ENCODE measurements at regions not wholly inside any gene's neighbourhood (a gene's known extent, or its start where the extent isn't known, plus 50 kb on each side); places are given as distances from the start of the nearest gene placed in this dataset.

DNA sequence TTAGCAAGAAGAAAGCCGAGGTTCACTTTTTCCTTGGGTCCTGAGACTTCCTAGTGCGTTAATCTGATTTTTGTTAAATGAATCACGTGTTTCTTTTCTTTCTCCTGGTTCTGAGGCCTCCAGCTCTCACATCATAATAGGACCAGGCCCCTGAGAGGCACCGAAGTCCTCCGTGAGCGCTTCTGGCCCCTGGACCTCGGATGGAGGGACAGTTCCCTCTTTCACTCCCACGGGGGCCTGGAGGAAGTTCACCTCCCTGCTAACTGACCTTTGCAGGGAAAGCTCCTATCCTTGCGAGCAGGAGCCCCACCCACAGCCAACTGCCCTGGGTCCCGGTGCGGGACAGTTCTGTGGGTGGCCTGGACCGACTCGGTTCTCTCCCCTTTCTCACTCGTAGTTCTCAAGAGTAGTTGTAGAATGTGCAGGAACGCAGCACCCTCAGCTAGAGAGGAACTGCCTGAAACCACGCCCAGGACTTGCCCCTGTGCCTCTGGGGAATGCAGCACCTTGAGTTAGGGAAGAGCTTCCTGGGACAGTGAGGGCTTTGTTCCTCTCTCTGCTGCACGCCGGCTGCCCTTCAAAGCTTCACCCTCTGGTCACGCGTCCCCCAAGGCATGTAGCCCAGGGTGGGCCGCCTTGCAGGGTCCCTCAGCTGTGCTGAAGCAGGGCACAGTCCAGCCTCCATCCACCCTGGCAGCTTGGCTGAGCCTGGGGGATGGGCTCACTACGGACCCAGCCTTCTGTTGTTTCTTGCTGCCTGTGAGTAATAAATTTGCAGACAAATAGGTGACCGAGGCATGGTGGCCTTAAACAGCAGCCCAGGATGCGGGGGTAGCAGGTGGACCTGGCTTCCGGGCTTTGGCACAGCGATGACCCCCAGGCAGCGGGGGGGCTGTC is 264.6 kb downstream of the ADGRD1 start:
- TF ChIP-seq, protein P1, sequence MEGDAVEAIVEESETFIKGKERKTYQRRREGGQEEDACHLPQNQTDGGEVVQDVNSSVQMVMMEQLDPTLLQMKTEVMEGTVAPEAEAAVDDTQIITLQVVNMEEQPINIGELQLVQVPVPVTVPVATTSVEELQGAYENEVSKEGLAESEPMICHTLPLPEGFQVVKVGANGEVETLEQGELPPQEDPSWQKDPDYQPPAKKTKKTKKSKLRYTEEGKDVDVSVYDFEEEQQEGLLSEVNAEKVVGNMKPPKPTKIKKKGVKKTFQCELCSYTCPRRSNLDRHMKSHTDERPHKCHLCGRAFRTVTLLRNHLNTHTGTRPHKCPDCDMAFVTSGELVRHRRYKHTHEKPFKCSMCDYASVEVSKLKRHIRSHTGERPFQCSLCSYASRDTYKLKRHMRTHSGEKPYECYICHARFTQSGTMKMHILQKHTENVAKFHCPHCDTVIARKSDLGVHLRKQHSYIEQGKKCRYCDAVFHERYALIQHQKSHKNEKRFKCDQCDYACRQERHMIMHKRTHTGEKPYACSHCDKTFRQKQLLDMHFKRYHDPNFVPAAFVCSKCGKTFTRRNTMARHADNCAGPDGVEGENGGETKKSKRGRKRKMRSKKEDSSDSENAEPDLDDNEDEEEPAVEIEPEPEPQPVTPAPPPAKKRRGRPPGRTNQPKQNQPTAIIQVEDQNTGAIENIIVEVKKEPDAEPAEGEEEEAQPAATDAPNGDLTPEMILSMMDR (IDR thresholded peaks at IDR 0.05; ENCODE audit: control insufficient read depth, insufficient read depth, low read depth, low read length, missing control alignments) = no peak
- no peak for DNase-seq (ENCODE audit: low read depth)
- H3K4me3 ChIP-seq (ENCODE audit: control insufficient read depth, low read depth, low read length) = no peak overlapping the region

DNA sequence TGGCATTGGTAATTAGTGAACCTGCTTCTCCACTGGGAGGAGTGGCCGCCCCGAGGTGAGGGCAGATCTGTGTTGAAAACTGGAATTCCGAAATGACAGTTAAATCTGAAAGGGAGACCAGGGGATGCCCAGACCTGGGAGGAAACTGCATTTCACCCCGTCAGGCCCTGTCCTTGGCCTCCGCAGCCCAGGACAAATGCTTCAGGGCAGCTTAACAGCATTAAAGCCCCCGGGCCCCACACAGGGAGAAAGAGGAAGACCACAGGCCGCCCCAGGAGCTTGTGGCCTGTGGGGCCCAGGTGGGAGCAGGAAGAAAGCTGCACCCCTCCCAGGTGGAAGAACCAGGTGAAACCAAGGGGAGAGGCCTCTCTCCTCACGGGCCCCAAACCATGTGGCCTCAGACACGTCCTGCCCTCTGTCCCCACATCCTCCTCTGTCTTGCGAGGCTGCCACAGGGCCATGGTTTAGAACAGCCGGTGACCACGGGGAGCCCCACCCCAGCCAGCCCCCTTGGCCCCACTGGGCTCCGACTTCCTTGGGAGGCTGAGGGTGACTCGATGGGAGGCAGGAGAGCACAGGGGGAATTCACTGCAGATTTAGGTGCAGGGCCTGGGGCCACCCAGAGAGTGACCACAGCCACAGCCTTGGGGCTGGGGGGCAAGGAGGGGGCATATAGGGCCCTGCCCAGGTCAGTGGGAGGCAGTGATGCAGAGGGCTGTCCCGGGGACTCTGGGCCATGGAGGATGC is 265.4 kb downstream of the ADGRD1 start:
- TF ChIP-seq, protein P1 (IDR thresholded peaks at IDR 0.05; ENCODE audit: control insufficient read depth, insufficient read depth, low read depth, low read length, missing control alignments) = no peak
- H3K4me3 ChIP-seq (ENCODE audit: control insufficient read depth, low read depth, low read length) = no peak overlapping the region
- DNase-seq (ENCODE audit: low read depth) = no peak

DNA sequence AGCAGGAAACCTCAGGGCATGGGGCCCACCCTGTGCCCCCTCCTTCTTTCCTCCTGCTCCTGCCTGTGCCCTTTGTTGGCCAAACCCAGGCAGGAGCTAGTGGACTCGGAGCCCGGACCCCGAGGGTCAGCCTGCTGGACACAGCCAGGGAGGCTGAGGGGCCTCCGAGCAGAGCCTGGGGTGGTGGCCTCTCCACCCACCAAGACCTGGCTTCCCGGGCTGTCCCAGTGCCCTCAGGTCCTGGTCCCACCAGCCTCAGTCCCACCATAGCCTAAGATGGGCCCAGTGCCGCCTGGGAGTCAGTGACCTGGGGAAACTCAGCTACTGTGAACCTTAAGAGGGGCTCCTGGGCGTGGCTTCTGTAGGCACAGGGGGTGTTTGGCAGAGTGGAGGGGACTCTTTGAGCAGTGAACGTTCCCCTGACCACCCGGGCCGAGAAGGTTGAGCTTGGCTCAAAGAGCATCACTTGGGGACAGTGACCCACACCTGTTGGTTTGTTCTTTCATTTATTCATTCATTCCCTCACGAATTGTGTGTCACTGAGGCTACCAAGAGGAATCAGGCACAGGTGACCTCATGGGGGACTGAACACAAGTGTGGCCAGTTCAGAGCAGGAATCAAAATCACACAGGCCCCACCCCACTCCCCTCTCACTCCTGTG is 266.1 kb downstream of the ADGRD1 start:
- TF ChIP-seq, protein P1 (IDR thresholded peaks at IDR 0.05; ENCODE audit: control insufficient read depth, insufficient read depth, low read depth, low read length, missing control alignments) = no peak
- no peak for DNase-seq (ENCODE audit: low read depth)
- no peak overlapping the region for H3K4me3 ChIP-seq (ENCODE audit: control insufficient read depth, low read depth, low read length)

DNA sequence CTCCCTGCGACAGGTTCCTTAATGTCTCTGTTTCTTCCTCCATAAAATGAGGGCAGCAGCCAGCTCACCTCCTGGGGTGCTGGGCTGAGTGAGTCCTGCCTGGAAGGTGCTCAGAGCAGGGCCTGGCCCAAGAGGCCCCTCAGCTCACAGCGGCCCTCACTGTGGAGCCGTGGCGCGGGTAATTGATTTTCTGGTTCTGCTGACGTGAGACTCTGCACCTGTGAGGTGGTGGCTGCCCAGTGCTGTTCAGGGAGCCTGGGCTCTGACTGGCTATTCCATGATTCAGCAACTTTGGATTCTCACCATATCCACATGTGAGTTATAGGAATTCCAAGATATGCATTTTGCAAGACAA is 266.6 kb downstream of the ADGRD1 start:
- no peak overlapping the region for H3K4me3 ChIP-seq (ENCODE audit: control insufficient read depth, low read depth, low read length)
- DNase-seq (ENCODE audit: low read depth) = no peak
- TF ChIP-seq, protein P1 (IDR thresholded peaks at IDR 0.05; ENCODE audit: control insufficient read depth, insufficient read depth, low read depth, low read length, missing control alignments) = no peak

DNA sequence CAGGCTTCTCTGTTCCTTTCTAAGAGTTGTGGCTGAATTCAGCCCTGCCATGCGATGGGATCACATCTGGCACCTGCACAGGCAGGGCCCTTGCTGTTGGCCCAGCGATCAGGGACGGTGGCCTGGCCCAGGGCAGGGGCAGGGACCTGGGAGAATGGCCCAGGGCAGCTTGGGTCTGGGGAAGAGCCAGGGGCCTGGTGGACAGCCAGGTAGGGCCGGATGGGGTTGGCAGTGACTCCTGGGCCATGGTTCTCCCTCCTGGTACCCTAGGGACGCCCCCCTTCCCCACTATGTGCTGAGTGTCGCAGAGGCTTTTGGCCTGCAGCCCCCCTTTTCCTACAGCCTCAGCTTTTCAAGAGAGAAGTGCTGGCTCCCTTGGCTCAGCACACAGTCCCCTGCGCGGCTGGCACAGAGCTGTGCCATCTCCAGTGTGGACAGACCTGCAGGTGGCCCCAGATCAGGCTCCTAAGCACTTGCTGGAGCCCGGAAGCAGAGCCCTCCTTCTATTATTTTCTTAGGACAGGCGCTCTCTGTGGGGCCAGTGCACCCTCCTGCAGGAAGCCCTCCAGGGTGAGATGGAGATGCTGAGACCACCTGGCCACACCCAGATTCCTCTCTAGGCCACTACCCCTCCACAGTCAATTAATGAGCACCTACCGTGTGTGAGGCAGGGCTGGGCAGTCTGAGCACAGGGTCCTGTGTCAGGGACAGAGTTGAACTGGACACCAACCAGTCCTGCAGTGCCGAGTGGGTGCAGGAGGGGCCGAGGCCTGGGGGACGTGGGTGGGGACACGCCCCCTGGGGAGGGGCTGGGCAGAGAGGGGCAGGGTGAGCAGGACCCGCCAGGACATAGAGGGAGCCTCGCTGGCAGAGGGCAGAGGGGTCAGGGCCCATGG is 267.6 kb downstream of the ADGRD1 start:
- DNase-seq (ENCODE audit: low read depth) = no peak
- TF ChIP-seq, protein P1 (IDR thresholded peaks at IDR 0.05; ENCODE audit: control insufficient read depth, insufficient read depth, low read depth, low read length, missing control alignments) = no peak
- H3K4me3 ChIP-seq (ENCODE audit: control insufficient read depth, low read depth, low read length) = no peak overlapping the region

DNA sequence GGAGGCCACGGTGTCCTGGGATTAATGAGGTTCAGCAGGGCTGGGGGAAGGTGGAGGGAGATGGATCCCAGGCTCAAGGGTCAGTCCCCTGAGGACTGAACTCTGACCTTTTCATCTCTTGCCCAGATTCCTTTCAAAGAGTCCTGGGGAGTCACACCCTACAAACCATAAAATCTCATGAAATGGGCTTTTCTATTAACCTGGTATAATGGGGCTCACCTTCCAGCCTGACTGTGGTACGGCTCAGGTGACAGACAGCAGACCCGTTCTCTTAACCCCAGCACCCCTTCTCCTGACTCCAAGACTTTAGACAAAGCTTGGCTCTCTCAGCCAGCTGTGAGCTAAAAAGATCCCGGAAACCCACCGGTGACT is 268.2 kb downstream of the ADGRD1 start:
- TF ChIP-seq, protein P1 (IDR thresholded peaks at IDR 0.05; ENCODE audit: control insufficient read depth, insufficient read depth, low read depth, low read length, missing control alignments) = no peak
- no peak for DNase-seq (ENCODE audit: low read depth)
- H3K4me3 ChIP-seq (ENCODE audit: control insufficient read depth, low read depth, low read length) = no peak overlapping the region
